Neural cell (in vitro differentiated cells): ENCODE measurements at regions not wholly inside any gene's neighbourhood (a gene's known extent, or its start where the extent isn't known, plus 50 kb on each side); places are given as distances from the start of the nearest gene placed in this dataset.

Experiments used
- EP300 ChIP-seq: fragments of 450-650 bp; conservative IDR thresholded peaks from 2 replicates; pipeline ENCODE4 v1.6.1; 2014; ENCODE audit warnings: antibody characterized with exemption, mild to moderate bottlenecking, moderate library complexity; ENCODE audit not compliant: poor library complexity, severe bottlenecking
- EZH2 ChIP-seq: fragments of 200-600, 300-800 bp; shearing (Covaris generic), sonication (generic); IDR thresholded peaks from 2 replicates; pipeline ENCODE4 v1.6.1; 2014; ENCODE audit warnings: antibody characterized with exemption, low read length, borderline replicate concordance, mild to moderate bottlenecking; ENCODE audit not compliant: insufficient read depth, poor library complexity, severe bottlenecking
- MXI1 ChIP-seq: fragments of 450-650 bp; conservative IDR thresholded peaks from 2 replicates; pipeline ENCODE4 v1.6.1; 2014; ENCODE audit warnings: antibody characterized with exemption, mild to moderate bottlenecking; ENCODE audit not compliant: poor library complexity, severe bottlenecking
- POLR2AphosphoS5 ChIP-seq: IDR thresholded peaks from 2 replicates; pipeline ENCODE4 v1.6.1; 2012
- RAD21 ChIP-seq: fragments of 450-650 bp; conservative IDR thresholded peaks from 2 replicates; pipeline ENCODE4 v1.6.1; 2014; ENCODE audit warnings: antibody characterized with exemption, mild to moderate bottlenecking, moderate library complexity
- SMC3 ChIP-seq: fragments of 450-650 bp; conservative IDR thresholded peaks from 2 replicates; pipeline ENCODE4 v1.6.1; 2014; ENCODE audit warnings: antibody characterized with exemption, mild to moderate bottlenecking, moderate library complexity; ENCODE audit not compliant: poor library complexity
- TF ChIP-seq, protein P1 (sequence below): fragments of 450-650 bp; IDR thresholded peaks from 2 replicates; pipeline ENCODE4 v1.5.1; 2014; ENCODE audit warnings: antibody characterized with exemption, mild to moderate bottlenecking, moderate library complexity; ENCODE audit not compliant: poor library complexity, severe bottlenecking
- TF ChIP-seq, protein P2 (sequence below): IDR thresholded peaks from 2 replicates; pipeline ENCODE4 v1.6.1; 2012; ENCODE audit warnings: borderline replicate concordance

- TF ChIP-seq, protein P1, sequence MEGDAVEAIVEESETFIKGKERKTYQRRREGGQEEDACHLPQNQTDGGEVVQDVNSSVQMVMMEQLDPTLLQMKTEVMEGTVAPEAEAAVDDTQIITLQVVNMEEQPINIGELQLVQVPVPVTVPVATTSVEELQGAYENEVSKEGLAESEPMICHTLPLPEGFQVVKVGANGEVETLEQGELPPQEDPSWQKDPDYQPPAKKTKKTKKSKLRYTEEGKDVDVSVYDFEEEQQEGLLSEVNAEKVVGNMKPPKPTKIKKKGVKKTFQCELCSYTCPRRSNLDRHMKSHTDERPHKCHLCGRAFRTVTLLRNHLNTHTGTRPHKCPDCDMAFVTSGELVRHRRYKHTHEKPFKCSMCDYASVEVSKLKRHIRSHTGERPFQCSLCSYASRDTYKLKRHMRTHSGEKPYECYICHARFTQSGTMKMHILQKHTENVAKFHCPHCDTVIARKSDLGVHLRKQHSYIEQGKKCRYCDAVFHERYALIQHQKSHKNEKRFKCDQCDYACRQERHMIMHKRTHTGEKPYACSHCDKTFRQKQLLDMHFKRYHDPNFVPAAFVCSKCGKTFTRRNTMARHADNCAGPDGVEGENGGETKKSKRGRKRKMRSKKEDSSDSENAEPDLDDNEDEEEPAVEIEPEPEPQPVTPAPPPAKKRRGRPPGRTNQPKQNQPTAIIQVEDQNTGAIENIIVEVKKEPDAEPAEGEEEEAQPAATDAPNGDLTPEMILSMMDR, result no peak
- TF ChIP-seq RAD21 (no peak), EZH2 (no peak), POLR2AphosphoS5 (no peak), MXI1 (no peak), EP300 (no peak), SMC3 (no peak)
- TF ChIP-seq, protein P2, sequence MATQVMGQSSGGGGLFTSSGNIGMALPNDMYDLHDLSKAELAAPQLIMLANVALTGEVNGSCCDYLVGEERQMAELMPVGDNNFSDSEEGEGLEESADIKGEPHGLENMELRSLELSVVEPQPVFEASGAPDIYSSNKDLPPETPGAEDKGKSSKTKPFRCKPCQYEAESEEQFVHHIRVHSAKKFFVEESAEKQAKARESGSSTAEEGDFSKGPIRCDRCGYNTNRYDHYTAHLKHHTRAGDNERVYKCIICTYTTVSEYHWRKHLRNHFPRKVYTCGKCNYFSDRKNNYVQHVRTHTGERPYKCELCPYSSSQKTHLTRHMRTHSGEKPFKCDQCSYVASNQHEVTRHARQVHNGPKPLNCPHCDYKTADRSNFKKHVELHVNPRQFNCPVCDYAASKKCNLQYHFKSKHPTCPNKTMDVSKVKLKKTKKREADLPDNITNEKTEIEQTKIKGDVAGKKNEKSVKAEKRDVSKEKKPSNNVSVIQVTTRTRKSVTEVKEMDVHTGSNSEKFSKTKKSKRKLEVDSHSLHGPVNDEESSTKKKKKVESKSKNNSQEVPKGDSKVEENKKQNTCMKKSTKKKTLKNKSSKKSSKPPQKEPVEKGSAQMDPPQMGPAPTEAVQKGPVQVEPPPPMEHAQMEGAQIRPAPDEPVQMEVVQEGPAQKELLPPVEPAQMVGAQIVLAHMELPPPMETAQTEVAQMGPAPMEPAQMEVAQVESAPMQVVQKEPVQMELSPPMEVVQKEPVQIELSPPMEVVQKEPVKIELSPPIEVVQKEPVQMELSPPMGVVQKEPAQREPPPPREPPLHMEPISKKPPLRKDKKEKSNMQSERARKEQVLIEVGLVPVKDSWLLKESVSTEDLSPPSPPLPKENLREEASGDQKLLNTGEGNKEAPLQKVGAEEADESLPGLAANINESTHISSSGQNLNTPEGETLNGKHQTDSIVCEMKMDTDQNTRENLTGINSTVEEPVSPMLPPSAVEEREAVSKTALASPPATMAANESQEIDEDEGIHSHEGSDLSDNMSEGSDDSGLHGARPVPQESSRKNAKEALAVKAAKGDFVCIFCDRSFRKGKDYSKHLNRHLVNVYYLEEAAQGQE, result no peak
These were observed 81.7 kb upstream of the CPLX2 start for GRCh38 chr5:175789670-175790069.
